GM06990 (cell line): ENCODE measurements at regions not wholly inside any gene's neighbourhood (a gene's known extent, or its start where the extent isn't known, plus 50 kb on each side); places are given as distances from the start of the nearest gene placed in this dataset.

Source experiments
- DNase-seq: peaks from one replicate; pipeline ENCODE4 v3.0.0-alpha.2; 2011; ENCODE audit not compliant: insufficient read length; ENCODE audit errors: extremely low read depth
- H3K27me3 ChIP-seq: replicated peaks from 2 replicates; pipeline ENCODE4 v1.6.0; 2011; ENCODE audit warnings: low read length; ENCODE audit not compliant: control insufficient read depth, insufficient read depth
- H3K36me3 ChIP-seq: 2 replicates; pipeline ENCODE4 v1.5.1; 2011; ENCODE audit warnings: low read length; ENCODE audit not compliant: control insufficient read depth, insufficient read depth
- H3K4me3 ChIP-seq: replicated peaks from 2 replicates; pipeline ENCODE4 v1.5.1; 2011; ENCODE audit warnings: low read depth, mild to moderate bottlenecking, control low read depth, low read length
- TF ChIP-seq, protein P1 (sequence below): IDR thresholded peaks from 2 replicates; pipeline ENCODE4 v1.5.1; 2011; ENCODE audit warnings: low read length, control low read depth, mild to moderate bottlenecking, inconsistent platforms; ENCODE audit not compliant: insufficient read depth, poor library complexity, severe bottlenecking

GRCh38 chrX:67100031-67100884, 443.6 kb upstream of the AR start:
- H3K36me3 ChIP-seq: no peaks in the 10 kb centered on the region
- no peaks in the 10 kb centered on the region for H3K27me3 ChIP-seq
- H3K4me3 ChIP-seq: no peak overlapping the region
- no peak for DNase-seq
- TF ChIP-seq, protein P1, sequence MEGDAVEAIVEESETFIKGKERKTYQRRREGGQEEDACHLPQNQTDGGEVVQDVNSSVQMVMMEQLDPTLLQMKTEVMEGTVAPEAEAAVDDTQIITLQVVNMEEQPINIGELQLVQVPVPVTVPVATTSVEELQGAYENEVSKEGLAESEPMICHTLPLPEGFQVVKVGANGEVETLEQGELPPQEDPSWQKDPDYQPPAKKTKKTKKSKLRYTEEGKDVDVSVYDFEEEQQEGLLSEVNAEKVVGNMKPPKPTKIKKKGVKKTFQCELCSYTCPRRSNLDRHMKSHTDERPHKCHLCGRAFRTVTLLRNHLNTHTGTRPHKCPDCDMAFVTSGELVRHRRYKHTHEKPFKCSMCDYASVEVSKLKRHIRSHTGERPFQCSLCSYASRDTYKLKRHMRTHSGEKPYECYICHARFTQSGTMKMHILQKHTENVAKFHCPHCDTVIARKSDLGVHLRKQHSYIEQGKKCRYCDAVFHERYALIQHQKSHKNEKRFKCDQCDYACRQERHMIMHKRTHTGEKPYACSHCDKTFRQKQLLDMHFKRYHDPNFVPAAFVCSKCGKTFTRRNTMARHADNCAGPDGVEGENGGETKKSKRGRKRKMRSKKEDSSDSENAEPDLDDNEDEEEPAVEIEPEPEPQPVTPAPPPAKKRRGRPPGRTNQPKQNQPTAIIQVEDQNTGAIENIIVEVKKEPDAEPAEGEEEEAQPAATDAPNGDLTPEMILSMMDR: no peak

DNA sequence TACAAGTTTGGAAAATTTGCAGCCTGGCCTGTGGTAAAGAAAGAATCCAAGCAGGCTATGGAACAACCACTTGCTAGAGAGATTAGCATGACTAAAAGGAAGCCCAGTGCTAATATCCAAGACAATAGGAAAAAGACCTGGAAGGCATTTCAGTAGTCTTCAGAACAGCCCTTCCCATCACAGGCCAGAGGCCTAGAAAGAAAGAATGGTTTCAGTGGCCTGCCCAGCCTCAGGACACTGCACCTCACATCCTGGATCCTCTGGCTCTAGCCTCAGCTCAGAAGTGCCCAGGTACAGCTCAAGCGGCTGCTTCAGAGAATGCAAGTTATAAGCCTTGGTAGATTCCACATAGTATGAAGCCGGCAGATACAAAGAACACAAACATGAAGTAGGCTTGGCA, 449.8 kb upstream of the AR start:
- H3K4me3 ChIP-seq: no peak overlapping the region
- no peak for DNase-seq
- H3K36me3 ChIP-seq: no peaks in the 10 kb centered on the region
- H3K27me3 ChIP-seq: no peaks in the 10 kb centered on the region
- TF ChIP-seq, protein P1: no peak

GRCh38 chrX:67050760-67051159, 411.9 kb upstream of the EDA2R start:
- Histone ChIP-seq H3K4me3 (no peak overlapping the region), H3K36me3 (no peaks in the 10 kb centered on the region), H3K27me3 (no peaks in the 10 kb centered on the region)
- no peak for DNase-seq
- TF ChIP-seq, protein P1: no peak

- no peak for DNase-seq
- H3K36me3 ChIP-seq: no peaks in the 10 kb centered on the region
- no peaks in the 10 kb centered on the region for H3K27me3 ChIP-seq
- H3K4me3 ChIP-seq: no peak overlapping the region
- TF ChIP-seq, protein P1: no peak
These were observed 406.0 kb upstream of the EDA2R start for GRCh38 chrX:67044866-67045265.

GRCh38 chrX:67044029-67044653, 405.3 kb upstream of the EDA2R start:
- Histone ChIP-seq H3K27me3 (no peaks in the 10 kb centered on the region), H3K36me3 (no peaks in the 10 kb centered on the region), H3K4me3 (no peak overlapping the region)
- TF ChIP-seq, protein P1: no peak
- DNase-seq: no peak
